SK-N-SH (cell line): ENCODE measurements at regions not wholly inside any gene's neighbourhood (a gene's known extent, or its start where the extent isn't known, plus 50 kb on each side); places are given as distances from the start of the nearest gene placed in this dataset.

Experiments used
- CTCF ChIA-PET: fragments of 300-600, 350-600 bp; formaldehyde crosslinking; extraction: SDS; loops from one replicate; lab custom pipeline; 2021; lab: Yijun Ruan, JAX
- POLR2A ChIA-PET: fragments of 350-600 bp; sonication (Branson Sonifier 250); formaldehyde crosslinking; extraction: SDS; loops from one replicate; lab custom pipeline; 2020; ENCODE audit warnings: antibody characterized with exemption, inconsistent platforms; lab: Yijun Ruan, JAX
- DNase-seq: peaks from one replicate; pipeline ENCODE4 v3.0.0; 2012
- H2AFZ ChIP-seq: fragments of 200-600 bp; sonication (generic); 2 replicates; pipeline ENCODE4 v1.8.1; 2016; ENCODE audit warnings: antibody characterized with exemption, mild to moderate bottlenecking, low read depth
- H3F3A ChIP-seq: fragments of 200-600 bp; sonication (generic); replicated peaks from 2 replicates; pipeline ENCODE3; 2016; ENCODE audit warnings: antibody characterized with exemption, mild to moderate bottlenecking; ENCODE audit not compliant: insufficient read depth
- H3K27ac ChIP-seq, 2 experiments: fragments of 200-500 bp in 1 of 2; fragments of 200-600 bp in 1 of 2; sonication (Bioruptor generic) in 1 of 2; sonication (generic), shearing (Covaris generic) in 1 of 2; 2 replicates each; pipeline versions ENCODE4 v1.5.1 to v1.6.1; 2014 to 2016; ENCODE audit warnings: low read depth in 2 of 2, inconsistent platforms in 1 of 2, low read length in 1 of 2, mild to moderate bottlenecking in 1 of 2, mixed read lengths in 1 of 2
- H3K27me3 ChIP-seq: fragments of 200-600 bp; sonication (generic), shearing (Covaris generic); 2 replicates; pipeline ENCODE4 v1.6.1; 2016; ENCODE audit warnings: mixed run types; ENCODE audit not compliant: insufficient read depth
- H3K36me3 ChIP-seq, 2 experiments: fragments of 200-500 bp in 1 of 2; fragments of 200-600 bp in 1 of 2; sonication (Bioruptor generic) in 1 of 2; sonication (generic) in 1 of 2; replicated peaks in 1 of 2; 2 replicates each; pipeline versions ENCODE3 to v1.5.1; 2014 to 2016; ENCODE audit warnings: low read length in 1 of 2, mild to moderate bottlenecking in 1 of 2; ENCODE audit not compliant: insufficient read depth in 2 of 2, control insufficient read depth in 1 of 2
- H3K4me1 ChIP-seq, 2 experiments: fragments of 200-500 bp in 1 of 2; fragments of 200-600 bp in 1 of 2; sonication (Bioruptor generic) in 1 of 2; sonication (generic), shearing (Covaris generic) in 1 of 2; 2 replicates each; pipeline versions ENCODE4 v1.5.1 to v1.6.1; 2014 to 2016; ENCODE audit warnings: low read depth in 1 of 2, low read length in 1 of 2, mixed run types in 1 of 2; ENCODE audit not compliant: insufficient read depth in 2 of 2, control insufficient read depth in 1 of 2
- H3K4me2 ChIP-seq: fragments of 200-600 bp; sonication (generic), shearing (Covaris generic); 2 replicates; pipeline ENCODE4 v1.6.1; 2017; ENCODE audit warnings: mixed run types
- H3K4me3 ChIP-seq, 2 experiments: fragments of 200-500 bp in 1 of 2; fragments of 200-600 bp in 1 of 2; sonication (Bioruptor generic) in 1 of 2; sonication (generic), shearing (Covaris generic) in 1 of 2; 2 replicates each; pipeline versions ENCODE4 v1.5.1 to v1.8.1; 2014 to 2016; ENCODE audit warnings: low read depth in 2 of 2, inconsistent platforms in 1 of 2, low read length in 1 of 2, mild to moderate bottlenecking in 1 of 2, mixed read lengths in 1 of 2, moderate library complexity in 1 of 2
- H3K79me2 ChIP-seq: fragments of 200-600 bp; sonication (generic); 2 replicates; pipeline ENCODE4 v1.8.1; 2017; ENCODE audit warnings: mild to moderate bottlenecking; ENCODE audit not compliant: insufficient read depth
- H3K9ac ChIP-seq: fragments of 200-600 bp; sonication (generic); 2 replicates; pipeline ENCODE4 v1.6.1; 2017; ENCODE audit warnings: mixed run types
- H3K9me2 ChIP-seq: fragments of 200-600 bp; sonication (generic); 2 replicates; pipeline ENCODE4 v1.6.1; 2017; ENCODE audit warnings: mixed run types
- H3K9me3 ChIP-seq: fragments of 200-600 bp; sonication (generic); 2 replicates; pipeline ENCODE4 v1.6.1; 2017; ENCODE audit warnings: mixed run types, mild to moderate bottlenecking, moderate library complexity
- H4K20me1 ChIP-seq: fragments of 200-600 bp; sonication (generic); 2 replicates; pipeline ENCODE4 v1.6.1; 2017; ENCODE audit warnings: mild to moderate bottlenecking, mixed run types; ENCODE audit not compliant: insufficient read depth
- ELF1 ChIP-seq: IDR thresholded peaks from 2 replicates; pipeline ENCODE4 v1.4.0; 2012
- EP300 ChIP-seq, 2 experiments: IDR thresholded peaks; 2 replicates each; pipeline versions ENCODE4 v1.4.0 to v1.6.1; 2012; ENCODE audit warnings: borderline replicate concordance in 1 of 2, low read depth in 1 of 2, low read length in 1 of 2
- EZH2phosphoT487 ChIP-seq: fragments of 200-600 bp; sonication (generic); IDR thresholded peaks from 2 replicates; pipeline ENCODE4 v1.6.1; 2017; ENCODE audit warnings: low read depth, mixed run types, mild to moderate bottlenecking, antibody characterized with exemption, moderate library complexity, borderline replicate concordance
- FOSL2 ChIP-seq: IDR thresholded peaks from 2 replicates; pipeline ENCODE4 v1.4.0; 2012; ENCODE audit warnings: low read depth, mild to moderate bottlenecking, moderate library complexity, borderline replicate concordance
- GABPA ChIP-seq: IDR thresholded peaks from 2 replicates; pipeline ENCODE4 v1.4.0; 2012; ENCODE audit warnings: low read depth, mild to moderate bottlenecking
- GATA2 ChIP-seq: sonication (generic); formaldehyde crosslinking; IDR thresholded peaks from 2 replicates; pipeline ENCODE4 v1.5.0; 2020; ENCODE audit warnings: mild to moderate bottlenecking, missing genetic modification reagents
- JUND ChIP-seq: IDR thresholded peaks from 2 replicates; pipeline ENCODE4 v1.4.0; 2012
- MEF2A ChIP-seq: IDR thresholded peaks from 2 replicates; pipeline ENCODE4 v1.4.0; 2012; ENCODE audit warnings: low read depth, borderline replicate concordance
- MXI1 ChIP-seq: IDR thresholded peaks from 2 replicates; pipeline ENCODE4 v1.6.1; 2012; ENCODE audit warnings: mild to moderate bottlenecking, low read depth, low read length, improper control_type of control experiment
- POLR2AphosphoS5 ChIP-seq: IDR thresholded peaks from 2 replicates; pipeline ENCODE4 v1.6.1; 2012; ENCODE audit warnings: low read depth, low read length
- RAD21 ChIP-seq: IDR thresholded peaks from 2 replicates; pipeline ENCODE4 v1.6.1; 2012; ENCODE audit warnings: mild to moderate bottlenecking, low read length
- RCOR1 ChIP-seq: fragments of 150-350 bp; IDR thresholded peaks from 2 replicates; pipeline ENCODE4 v1.6.1; 2017; ENCODE audit warnings: antibody characterized with exemption, low read length
- RFX5 ChIP-seq: IDR thresholded peaks from 2 replicates; pipeline ENCODE4 v1.6.1; 2012; ENCODE audit warnings: mild to moderate bottlenecking, improper control_type of control experiment, low read length
- RXRA ChIP-seq: IDR thresholded peaks from 2 replicates; pipeline ENCODE4 v1.4.0; 2012; ENCODE audit warnings: low read depth, mild to moderate bottlenecking, borderline replicate concordance
- SMC3 ChIP-seq: IDR thresholded peaks from 2 replicates; pipeline ENCODE4 v1.6.1; 2012; ENCODE audit warnings: low read depth, low read length, improper control_type of control experiment
- USF1 ChIP-seq: IDR thresholded peaks from 2 replicates; pipeline ENCODE4 v1.4.0; 2012; ENCODE audit warnings: low read depth, borderline replicate concordance
- YY1 ChIP-seq: IDR thresholded peaks from 2 replicates; pipeline ENCODE4 v1.4.0; 2012; ENCODE audit warnings: low read depth, mild to moderate bottlenecking
- WGBS: methylation state at CpG from one replicate; pipeline ENCODE4 v1.1.6; 2017; ENCODE audit warnings: low lambda C conversion rate; 5-methylcytosine and 5-hydroxymethylcytosine counted together
- TF ChIP-seq, protein P1 (sequence below): IDR thresholded peaks from 2 replicates; pipeline ENCODE4 v1.6.1; 2012; ENCODE audit warnings: mild to moderate bottlenecking, low read depth, low read length, moderate library complexity

- DNase-seq = no peak
- no peak for TF ChIP-seq MEF2A
- TF ChIP-seq POLR2AphosphoS5 = no peak
- TF ChIP-seq, all 33 proteins: peak for 0
- WGBS = 19% methylated on average over 5 of the region's 5 CpGs
- H3K9ac ChIP-seq = no peak overlapping the region
- ChIA-PET POLR2A (no interaction called here), CTCF (interaction anchor here (0.9 to 1.0 kb wide), 2 partner anchors 153 to 154 kb away, joined by 3 to 4 read pairs; no protein-coding TSS in a partner anchor)
- no peaks in the 10 kb centered on the region for H3K9me3 ChIP-seq
- no peaks in the 10 kb centered on the region for H4K20me1 ChIP-seq
- no peak overlapping the region for H3K4me3 ChIP-seq
- no peaks in the 10 kb centered on the region for H3K9me2 ChIP-seq
- no peak overlapping the region for H2AFZ ChIP-seq
- no peak overlapping the region for H3K27ac ChIP-seq
- no peaks in the 10 kb centered on the region for H3F3A ChIP-seq
- H3K27me3 ChIP-seq = no peaks in the 10 kb centered on the region
- no peaks in the 10 kb centered on the region for H3K79me2 ChIP-seq
- H3K36me3 ChIP-seq = no peaks in the 10 kb centered on the region
- no peaks in the 10 kb centered on the region for H3K4me1 ChIP-seq
- no peak overlapping the region for H3K4me2 ChIP-seq
Observed at GRCh38 chr6:168201799-168202198, 117.8 kb downstream of the DACT2 start.

GRCh38 chr6:168201383-168201782 lies 118.2 kb downstream of the DACT2 start:
- POLR2A ChIA-PET = no interaction called here
- Histone ChIP-seq H2AFZ (no peak overlapping the region), H3K4me2 (no peak overlapping the region), H3F3A (no peaks in the 10 kb centered on the region), H3K4me3 (no peak overlapping the region), H3K27ac (no peak overlapping the region), H3K36me3 (no peaks in the 10 kb centered on the region), H3K9me2 (no peaks in the 10 kb centered on the region), H4K20me1 (no peaks in the 10 kb centered on the region), H3K9me3 (no peaks in the 10 kb centered on the region), H3K9ac (no peak overlapping the region), H3K4me1 (no peaks in the 10 kb centered on the region), H3K27me3 (no peaks in the 10 kb centered on the region), H3K79me2 (no peaks in the 10 kb centered on the region)
- no peak for DNase-seq
- 39% methylated on average over 4 of the region's 7 CpGs for WGBS
- CTCF ChIA-PET = interaction anchor here (0.9 to 1.0 kb wide), 2 partner anchors 153 to 155 kb away, joined by 3 to 4 read pairs; no protein-coding TSS in a partner anchor
- TF ChIP-seq SMC3 = peak; percentile 18; the same call in 1 of the 2 replicates
- peak; percentile 33 for TF ChIP-seq RAD21
- no peak for TF ChIP-seq RCOR1

- H4K20me1 ChIP-seq = no peaks in the 10 kb centered on the region
- no peak for TF ChIP-seq EZH2phosphoT487
- TF ChIP-seq, protein P1, sequence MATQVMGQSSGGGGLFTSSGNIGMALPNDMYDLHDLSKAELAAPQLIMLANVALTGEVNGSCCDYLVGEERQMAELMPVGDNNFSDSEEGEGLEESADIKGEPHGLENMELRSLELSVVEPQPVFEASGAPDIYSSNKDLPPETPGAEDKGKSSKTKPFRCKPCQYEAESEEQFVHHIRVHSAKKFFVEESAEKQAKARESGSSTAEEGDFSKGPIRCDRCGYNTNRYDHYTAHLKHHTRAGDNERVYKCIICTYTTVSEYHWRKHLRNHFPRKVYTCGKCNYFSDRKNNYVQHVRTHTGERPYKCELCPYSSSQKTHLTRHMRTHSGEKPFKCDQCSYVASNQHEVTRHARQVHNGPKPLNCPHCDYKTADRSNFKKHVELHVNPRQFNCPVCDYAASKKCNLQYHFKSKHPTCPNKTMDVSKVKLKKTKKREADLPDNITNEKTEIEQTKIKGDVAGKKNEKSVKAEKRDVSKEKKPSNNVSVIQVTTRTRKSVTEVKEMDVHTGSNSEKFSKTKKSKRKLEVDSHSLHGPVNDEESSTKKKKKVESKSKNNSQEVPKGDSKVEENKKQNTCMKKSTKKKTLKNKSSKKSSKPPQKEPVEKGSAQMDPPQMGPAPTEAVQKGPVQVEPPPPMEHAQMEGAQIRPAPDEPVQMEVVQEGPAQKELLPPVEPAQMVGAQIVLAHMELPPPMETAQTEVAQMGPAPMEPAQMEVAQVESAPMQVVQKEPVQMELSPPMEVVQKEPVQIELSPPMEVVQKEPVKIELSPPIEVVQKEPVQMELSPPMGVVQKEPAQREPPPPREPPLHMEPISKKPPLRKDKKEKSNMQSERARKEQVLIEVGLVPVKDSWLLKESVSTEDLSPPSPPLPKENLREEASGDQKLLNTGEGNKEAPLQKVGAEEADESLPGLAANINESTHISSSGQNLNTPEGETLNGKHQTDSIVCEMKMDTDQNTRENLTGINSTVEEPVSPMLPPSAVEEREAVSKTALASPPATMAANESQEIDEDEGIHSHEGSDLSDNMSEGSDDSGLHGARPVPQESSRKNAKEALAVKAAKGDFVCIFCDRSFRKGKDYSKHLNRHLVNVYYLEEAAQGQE = no peak
- TF ChIP-seq ELF1 = no peak
- TF ChIP-seq GATA2 (CRISPR knock-in tag) = no peak
- no peak for TF ChIP-seq JUND
- TF ChIP-seq RXRA = no peak
- no peak for TF ChIP-seq FOSL2
- TF ChIP-seq YY1 = no peak
- TF ChIP-seq RCOR1 = no peak
- TF ChIP-seq EP300 (IDR thresholded peaks at IDR 0.05; ENCODE audit: borderline replicate concordance in 1 of 2, low read depth in 1 of 2, low read length in 1 of 2) = no peak
- TF ChIP-seq USF1 = no peak
- no peak for TF ChIP-seq GABPA
- TF ChIP-seq MXI1 = no peak
- TF ChIP-seq POLR2AphosphoS5 = no peak
- no peak for TF ChIP-seq RFX5
- TF ChIP-seq RAD21 = no peak
- TF ChIP-seq SMC3 = no peak
- no peak overlapping the region for H3K9ac ChIP-seq
- POLR2A ChIA-PET = no interaction called here
- no peaks in the 10 kb centered on the region for H3K4me1 ChIP-seq
- CTCF ChIA-PET = interaction anchor here (1.0 kb wide), 1 partner anchor 154 kb away, joined by 4 read pairs; no protein-coding TSS in a partner anchor
- no peak overlapping the region for H2AFZ ChIP-seq
- no peak for DNase-seq
- WGBS = 49% methylated on average over 4 of the region's 8 CpGs
- H3K4me2 ChIP-seq = no peak overlapping the region
- no peaks in the 10 kb centered on the region for H3K79me2 ChIP-seq
- H3K36me3 ChIP-seq = no peaks in the 10 kb centered on the region
- no peaks in the 10 kb centered on the region for H3K9me2 ChIP-seq
- no peaks in the 10 kb centered on the region for H3K9me3 ChIP-seq
- H3K4me3 ChIP-seq = no peak overlapping the region
- H3F3A ChIP-seq = no peaks in the 10 kb centered on the region
- H3K27ac ChIP-seq = no peak overlapping the region
- H3K27me3 ChIP-seq = no peaks in the 10 kb centered on the region
Observed at GRCh38 chr6:168200571-168201134, 118.9 kb downstream of the DACT2 start.
